GM10266 (cell line): ENCODE measurements at regions not wholly inside any gene's neighbourhood (a gene's known extent, or its start where the extent isn't known, plus 50 kb on each side); places are given as distances from the start of the nearest gene placed in this dataset.

Source experiments
- DNase-seq: peaks from one replicate; pipeline ENCODE4 v3.0.0; 2012; ENCODE audit errors: extremely low spot score
- CTCF ChIP-seq: IDR thresholded peaks from 2 replicates; pipeline ENCODE4 v1.5.1; 2012; ENCODE audit warnings: mild to moderate bottlenecking, low read depth; ENCODE audit not compliant: control insufficient read depth, insufficient read depth; ENCODE audit errors: missing control alignments

GRCh38 chr10:4492202-4492601, 333.8 kb upstream of the AKR1E2 start:
- DNase-seq: no peak
- TF ChIP-seq CTCF: no peak

GRCh38 chr10:4488904-4489303, 337.1 kb upstream of the AKR1E2 start:
- DNase-seq: no peak
- TF ChIP-seq CTCF: no peak

- TF ChIP-seq CTCF: no peak
- no peak for DNase-seq
Observed at GRCh38 chr10:4485636-4486035, 340.4 kb upstream of the AKR1E2 start.

- no peak for DNase-seq
- TF ChIP-seq CTCF: no peak
Observed at GRCh38 chr10:4483811-4484210, 342.2 kb upstream of the AKR1E2 start.

GRCh38 chr10:4482659-4483058, 343.3 kb upstream of the AKR1E2 start:
- no peak for DNase-seq
- TF ChIP-seq CTCF: no peak

- no peak for DNase-seq
- TF ChIP-seq CTCF: no peak
Observed at GRCh38 chr10:4481192-4481591, 344.8 kb upstream of the AKR1E2 start.

- no peak for TF ChIP-seq CTCF
- no peak for DNase-seq
Observed at GRCh38 chr10:4479342-4479741, 346.7 kb upstream of the AKR1E2 start.
